GM18520 (cell line): ENCODE measurements at regions not wholly inside any gene's neighbourhood (a gene's known extent, or its start where the extent isn't known, plus 50 kb on each side); places are given as distances from the start of the nearest gene placed in this dataset.
"Not testable (repeated sequence)": the region's sequence is repeated elsewhere in the genome, so short reads cannot be mapped to it uniquely, and the experiment has no call there.

Experiments used
- ATAC-seq: cut with Tn5 transposase; IDR thresholded peaks from one replicate; pipeline ENCODE4 v1.9.1; 2021; ENCODE audit not compliant: unreplicated experiment

GRCh38 chr6:103819509-103819908 is 1040.2 kb downstream of the HACE1 start:
- ATAC-seq = no peak

GRCh38 chr6:103812970-103813369 is 1046.7 kb downstream of the HACE1 start:
- ATAC-seq = no peak

GRCh38 chr6:103801901-103802479 is 1057.7 kb downstream of the HACE1 start:
- ATAC-seq = not testable (repeated sequence)

- ATAC-seq = no peak
Measured at GRCh38 chr6:103799971-103800670, 1059.6 kb downstream of the HACE1 start.

GRCh38 chr6:103798166-103798565 is 1061.6 kb downstream of the HACE1 start:
- no peak for ATAC-seq

- ATAC-seq = no peak
Measured at GRCh38 chr6:103797738-103798137, 1062.0 kb downstream of the HACE1 start.

GRCh38 chr6:103791458-103791857 is 1068.3 kb downstream of the HACE1 start:
- no peak for ATAC-seq

- ATAC-seq = no peak
Measured at GRCh38 chr6:103784117-103784516, 1075.6 kb downstream of the HACE1 start.

- no peak for ATAC-seq
Measured at GRCh38 chr6:103783329-103783728, 1076.4 kb downstream of the HACE1 start.

- ATAC-seq = no peak
Measured at GRCh38 chr6:103769431-103769830, 1090.3 kb downstream of the HACE1 start.

GRCh38 chr6:103750603-103751002 is 1109.1 kb downstream of the HACE1 start:
- no peak for ATAC-seq

- no peak for ATAC-seq
Measured at GRCh38 chr6:103734016-103734415, 1125.7 kb downstream of the HACE1 start.

- no peak for ATAC-seq
Measured at GRCh38 chr6:103729658-103730057, 1130.1 kb downstream of the HACE1 start.

GRCh38 chr6:103723438-103724322 is 1136.0 kb downstream of the HACE1 start:
- no peak for ATAC-seq

GRCh38 chr6:103722683-103723082 is 1137.0 kb downstream of the HACE1 start:
- no peak for ATAC-seq

- no peak for ATAC-seq
Measured at GRCh38 chr6:103721923-103722322, 1137.8 kb downstream of the HACE1 start.

GRCh38 chr6:103720393-103720792 is 1139.3 kb downstream of the HACE1 start:
- no peak for ATAC-seq

GRCh38 chr6:103719545-103719944 is 1140.2 kb downstream of the HACE1 start:
- ATAC-seq = no peak

- ATAC-seq = no peak
Measured at GRCh38 chr6:103715269-103715668, 1144.5 kb downstream of the HACE1 start.

GRCh38 chr6:103709236-103709635 is 1150.5 kb downstream of the HACE1 start:
- ATAC-seq = not testable (repeated sequence)

GRCh38 chr6:103707596-103708325 is 1152.0 kb downstream of the HACE1 start:
- no peak for ATAC-seq
